COLO829 (cell line): ENCODE measurements at regions not wholly inside any gene's neighbourhood (a gene's known extent, or its start where the extent isn't known, plus 50 kb on each side); places are given as distances from the start of the nearest gene placed in this dataset.
"Not testable (repeated sequence)": the region's sequence is repeated elsewhere in the genome, so short reads cannot be mapped to it uniquely, and the experiment has no call there.

Experiments
- DNase-seq: peaks from one replicate; pipeline ENCODE4 v3.0.0; 2012; ENCODE audit warnings: low spot score

DNA sequence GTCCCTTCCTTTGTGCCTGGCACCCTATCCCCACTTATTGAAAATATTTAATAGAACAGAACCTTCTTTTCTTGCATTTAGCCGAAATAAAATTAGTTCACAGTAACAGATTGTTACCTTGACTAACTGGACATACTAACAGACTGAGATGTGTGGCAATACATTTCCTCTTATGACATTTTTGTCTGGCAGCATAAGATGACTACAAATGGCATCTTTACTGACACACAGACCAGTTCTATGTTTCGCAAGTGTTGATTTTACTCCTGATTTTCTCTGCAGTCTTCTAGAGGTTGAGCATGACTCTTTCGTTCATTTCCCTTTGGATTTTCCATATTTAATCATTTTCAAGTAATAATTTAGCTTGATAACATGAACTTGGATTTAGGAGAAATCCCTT is 474.6 kb downstream of the CBLN4 start:
- no peak for DNase-seq

DNA sequence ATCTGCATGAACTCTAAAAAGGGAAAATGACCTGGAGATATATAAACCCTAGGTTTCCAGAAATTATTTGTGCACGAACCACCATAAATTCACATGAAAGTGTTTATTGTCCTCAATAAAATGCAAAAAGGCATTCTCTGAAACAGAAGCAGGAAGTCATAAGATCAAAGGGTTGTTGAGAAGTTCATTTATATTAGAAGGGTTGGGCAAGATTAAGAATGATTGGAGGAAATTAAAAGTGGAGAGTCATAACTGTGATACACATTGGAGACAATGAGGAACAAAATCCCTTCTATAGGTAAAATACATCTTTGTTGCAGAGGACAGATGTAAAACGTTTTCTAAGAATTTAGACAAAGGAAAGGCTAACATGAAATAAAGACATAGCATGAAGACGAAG is 476.8 kb downstream of the CBLN4 start:
- no peak for DNase-seq

- no peak for DNase-seq
These were observed 483.0 kb downstream of the CBLN4 start for GRCh38 chr20:55522296-55522815.

DNA sequence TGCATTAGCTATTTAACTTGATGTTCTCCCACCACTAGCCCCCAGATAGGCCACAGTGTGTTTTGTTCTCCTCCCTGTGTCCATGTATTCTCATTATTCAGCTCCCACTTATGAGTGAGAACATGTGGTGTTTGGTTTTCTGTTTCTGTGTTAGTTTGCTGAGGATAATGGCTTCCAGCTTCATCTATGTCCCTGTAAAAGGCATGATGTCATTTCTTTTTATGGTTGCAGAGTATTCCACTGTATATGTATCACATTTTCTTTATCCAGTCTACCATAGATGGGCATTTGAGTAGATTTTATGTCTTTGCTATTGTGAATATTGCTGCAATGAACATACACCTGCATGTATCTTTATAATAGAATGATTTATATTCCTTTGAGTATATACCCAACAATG is 487.7 kb downstream of the CBLN4 start:
- DNase-seq: not testable (repeated sequence)

DNA sequence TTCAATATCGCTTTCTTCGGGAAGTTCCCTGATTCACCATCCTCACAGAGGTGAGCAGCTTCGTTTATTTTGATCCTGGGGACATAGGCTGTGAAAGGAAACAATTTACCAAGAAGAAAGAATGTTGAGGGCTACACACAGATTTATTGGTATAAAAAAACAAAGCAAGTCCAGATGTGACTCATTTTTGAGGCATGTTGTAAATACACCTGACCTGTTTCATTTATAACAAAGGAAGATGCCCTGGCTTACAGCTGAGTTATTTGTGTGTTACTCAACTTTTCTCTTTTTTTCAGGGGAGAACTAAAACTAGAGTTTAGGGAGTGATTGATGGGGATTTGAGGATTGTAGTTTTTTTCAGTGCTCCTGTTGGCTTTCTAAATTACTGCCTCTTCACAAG is 489.5 kb downstream of the CBLN4 start:
- no peak for DNase-seq

GRCh38 chr20:55514531-55514930 is 490.8 kb downstream of the CBLN4 start:
- DNase-seq: no peak

DNA sequence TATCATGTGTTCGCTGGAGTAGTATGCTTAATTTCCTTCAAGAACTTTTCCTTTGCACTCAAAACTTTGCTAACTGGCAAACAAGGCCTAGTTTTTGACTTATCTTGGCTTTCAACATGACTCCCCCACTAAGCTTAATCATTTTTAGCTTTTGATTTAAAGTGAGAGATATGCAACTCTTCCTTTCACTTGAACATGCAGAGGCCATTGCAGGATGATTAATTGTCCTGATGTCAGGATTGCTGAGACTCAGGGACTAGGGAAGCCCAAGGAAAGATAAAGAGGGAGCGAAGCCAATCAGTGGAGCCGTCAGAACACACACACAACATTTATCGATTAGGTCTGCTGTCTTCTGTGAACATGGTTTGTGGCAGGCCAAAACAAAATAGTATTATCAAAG is 491.4 kb downstream of the CBLN4 start:
- no peak for DNase-seq

DNA sequence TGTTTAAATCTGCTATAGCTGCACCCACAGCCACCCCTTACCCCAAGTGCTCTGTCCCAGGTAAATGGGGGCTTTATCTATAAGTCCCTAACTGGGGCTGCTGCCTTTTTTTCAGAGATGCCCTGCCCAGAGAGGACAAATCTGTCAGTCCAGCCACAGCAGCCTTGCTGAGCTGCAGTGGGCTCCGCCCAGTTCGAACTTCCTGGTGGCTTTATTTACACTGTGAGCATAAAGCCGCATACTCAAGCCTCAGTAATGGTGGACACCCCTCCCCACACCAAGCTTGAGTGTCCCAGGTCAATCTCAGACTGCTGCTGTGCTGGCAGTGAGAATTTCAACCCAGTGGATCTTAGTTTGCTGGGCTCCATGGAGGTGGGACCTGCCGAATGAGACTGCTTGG is 505.2 kb downstream of the CBLN4 start:
- no peak for DNase-seq

DNA sequence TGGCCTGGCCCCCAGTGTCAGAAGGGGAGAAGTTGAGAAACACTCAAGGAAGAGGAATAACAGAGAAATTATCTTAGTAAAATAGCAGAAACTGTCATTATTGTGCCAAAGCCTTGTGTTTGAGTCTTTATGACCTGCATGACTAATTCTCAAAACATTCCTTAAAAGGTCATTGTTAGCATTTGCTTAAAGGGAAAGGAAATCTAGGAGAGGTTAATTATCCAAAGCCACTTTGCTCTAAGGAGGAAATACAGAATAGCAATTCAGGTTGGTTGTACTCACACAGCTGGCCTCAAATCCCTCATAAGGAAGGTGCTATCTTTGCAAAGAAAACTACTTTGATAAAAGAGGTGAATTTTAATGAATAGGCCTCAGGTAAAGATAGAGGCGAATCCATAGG is 516.7 kb downstream of the CBLN4 start:
- DNase-seq: no peak

- no peak for DNase-seq
These were observed 526.4 kb downstream of the CBLN4 start for GRCh38 chr20:55478724-55479450.

GRCh38 chr20:55472704-55473103 is 532.6 kb downstream of the CBLN4 start:
- no peak for DNase-seq

GRCh38 chr20:55471052-55472006 is 534.0 kb downstream of the CBLN4 start:
- DNase-seq: no peak

GRCh38 chr20:55469074-55469473 is 536.2 kb downstream of the CBLN4 start:
- DNase-seq: no peak

- DNase-seq: no peak
These were observed 543.8 kb downstream of the CBLN4 start for GRCh38 chr20:55461519-55461918.

DNA sequence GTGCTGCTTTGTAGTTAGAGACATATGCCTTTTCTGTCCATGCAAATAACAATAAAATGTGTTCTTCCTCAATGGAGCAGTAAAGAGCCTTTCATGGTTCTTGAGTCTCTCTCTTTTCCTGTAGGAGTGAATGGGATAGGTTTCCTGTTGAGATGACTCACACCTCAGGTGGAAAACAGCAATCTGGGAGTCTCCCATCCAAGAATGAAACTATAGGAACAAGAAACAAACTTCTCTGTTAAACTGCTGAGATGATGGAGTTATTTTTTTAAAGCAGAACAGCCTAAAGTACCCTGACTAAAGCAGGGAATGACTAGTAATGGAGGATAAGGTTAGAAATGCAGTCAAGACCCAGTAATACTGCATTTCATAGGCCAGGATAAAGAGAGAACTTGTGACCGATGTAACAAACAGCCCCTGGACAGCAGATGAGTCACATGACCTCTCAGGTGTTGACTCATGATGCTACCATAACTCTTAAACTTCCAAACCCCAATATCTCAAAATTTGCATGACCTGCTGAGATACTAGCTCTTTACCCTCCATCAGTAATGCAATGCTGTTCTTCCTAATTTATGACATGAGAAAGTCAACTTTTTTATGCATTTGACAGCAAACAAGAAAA is 548.9 kb downstream of the CBLN4 start:
- DNase-seq: no peak

GRCh38 chr20:55449091-55449490 is 556.2 kb downstream of the CBLN4 start:
- no peak for DNase-seq

DNA sequence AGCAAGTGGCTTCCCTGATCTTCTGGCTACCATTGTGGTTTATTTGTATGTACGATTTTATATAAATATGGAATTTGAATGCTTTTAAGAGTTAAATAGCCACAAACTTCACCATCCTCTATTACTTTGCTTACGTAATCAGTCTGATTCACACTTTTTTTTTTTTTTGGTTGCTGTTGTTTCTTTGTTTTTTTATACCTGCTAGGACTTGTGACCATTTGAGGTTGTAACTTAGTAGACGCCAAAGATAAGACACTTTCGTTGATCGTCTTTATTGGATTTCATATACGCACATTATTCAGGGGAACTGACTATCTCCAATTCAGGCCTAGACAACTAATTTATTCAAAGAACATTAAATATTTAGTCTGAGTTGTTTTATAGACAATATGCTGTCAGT is 559.0 kb downstream of the CBLN4 start:
- DNase-seq: no peak

GRCh38 chr20:55439070-55439469 is 566.2 kb downstream of the CBLN4 start:
- no peak for DNase-seq

- DNase-seq: no peak
These were observed 567.4 kb downstream of the CBLN4 start for GRCh38 chr20:55437798-55438415.

GRCh38 chr20:55424968-55425367 is 580.4 kb downstream of the CBLN4 start:
- no peak for DNase-seq

DNA sequence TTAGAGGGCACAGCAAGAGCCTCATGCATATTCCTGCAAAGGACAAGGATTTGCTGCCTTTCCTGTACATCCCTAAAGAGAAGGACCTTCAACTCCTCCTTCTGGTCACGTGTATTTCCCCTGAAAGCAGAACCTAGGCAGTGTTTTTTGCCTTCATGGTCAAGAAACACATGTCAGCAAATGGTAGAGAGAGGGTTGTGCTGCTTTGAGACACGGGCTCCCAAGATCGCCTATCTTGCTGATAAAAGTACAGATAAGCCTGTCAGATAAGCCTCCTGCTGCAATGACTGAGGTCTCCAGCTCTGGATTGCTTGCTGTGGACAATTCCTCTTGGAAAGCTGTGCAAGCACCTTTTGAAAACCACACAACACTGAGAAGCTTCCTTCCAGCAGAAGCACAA is 580.8 kb downstream of the CBLN4 start:
- no peak for DNase-seq

- no peak for DNase-seq
These were observed 587.5 kb downstream of the CBLN4 start for GRCh38 chr20:55417836-55418235.
